ENCODE measurements at regions not wholly inside any gene's neighbourhood (a gene's known extent, or its start where the extent isn't known, plus 50 kb on each side); places are given as distances from the start of the nearest gene placed in this dataset.

GRCh38 chr1:30037251-30038118, 685.9 kb downstream of the MATN1 start:
- Histone ChIP-seq H3K9me3 (no peaks in the 10 kb centered on the region), H3K36me3 (no peaks in the 10 kb centered on the region), H3K4me3 (no peak overlapping the region), H3K4me1 (peaks cover 0 to 3% (median 0%) of the 10 kb centered on the region in 4 donors), H3K27ac (replicated peaks in 1 of 4) (no peak overlapping the region), H3K27me3 (peaks cover 0 to 32% (median 3%) of the 10 kb centered on the region in 4 donors)
- TF ChIP-seq POLR2A (IDR thresholded peaks at IDR 0.05; ENCODE audit: low read depth) (no peak), POLR2AphosphoS5 (IDR thresholded peaks at IDR 0.05) (no peak), EP300 (IDR thresholded peaks at IDR 0.05) (no peak), CTCF (IDR thresholded peaks at IDR 0.05) (no peak)
- intact Hi-C loops (cut with DNase I), result no loop called here
- DNase-seq (ENCODE audit: extremely low spot score), result peak; percentile 66
- WGBS, result 83% methylated on average over 8 of the region's 10 CpGs

- H3K4me1 ChIP-seq, result peaks cover 0 to 3% (median 0%) of the 10 kb centered on the region in 4 donors
- intact Hi-C loops (cut with DNase I), result no loop called here
- H3K27ac ChIP-seq (replicated peaks in 1 of 4), result no peak overlapping the region
- H3K9me3 ChIP-seq, result no peaks in the 10 kb centered on the region
- H3K36me3 ChIP-seq, result no peaks in the 10 kb centered on the region
- H3K27me3 ChIP-seq, result peaks cover 0 to 32% (median 3%) of the 10 kb centered on the region in 4 donors
- TF ChIP-seq CTCF (IDR thresholded peaks at IDR 0.05) (no peak), POLR2A (IDR thresholded peaks at IDR 0.05; ENCODE audit: low read depth) (no peak), POLR2AphosphoS5 (IDR thresholded peaks at IDR 0.05) (no peak), EP300 (IDR thresholded peaks at IDR 0.05) (no peak)
- no peak overlapping the region for H3K4me3 ChIP-seq
- peak; percentile 57 for DNase-seq (ENCODE audit: extremely low spot score)
Measured at GRCh38 chr1:30036666-30037065, 686.7 kb downstream of the MATN1 start.

- intact Hi-C loops (cut with DNase I), result no loop called here
- WGBS, result 83% methylated on average over 6 of the region's 6 CpGs
- TF ChIP-seq POLR2A (IDR thresholded peaks at IDR 0.05; ENCODE audit: low read depth), result no peak
Measured at GRCh38 chr1:30036229-30036547, 687.2 kb downstream of the MATN1 start.

GRCh38 chr1:30035522-30036228, 687.7 kb downstream of the MATN1 start:
- H3K27ac ChIP-seq (replicated peaks in 1 of 4), result no peak overlapping the region
- H3K9me3 ChIP-seq, result no peaks in the 10 kb centered on the region
- peaks cover 0 to 3% (median 0%) of the 10 kb centered on the region in 4 donors for H3K4me1 ChIP-seq
- TF ChIP-seq POLR2A (IDR thresholded peaks at IDR 0.05; ENCODE audit: low read depth) (no peak), CTCF (IDR thresholded peaks at IDR 0.05) (no peak), POLR2AphosphoS5 (IDR thresholded peaks at IDR 0.05) (no peak), EP300 (IDR thresholded peaks at IDR 0.05) (no peak)
- peak; percentile 89 for DNase-seq (ENCODE audit: extremely low spot score)
- peaks cover 0 to 32% (median 3%) of the 10 kb centered on the region in 4 donors for H3K27me3 ChIP-seq
- intact Hi-C loops (cut with DNase I), result no loop called here
- WGBS, result 84% methylated on average over 8 of the region's 8 CpGs
- no peak overlapping the region for H3K4me3 ChIP-seq
- no peaks in the 10 kb centered on the region for H3K36me3 ChIP-seq

More at GRCh38 chr1:30036229-30036547, 687.2 kb downstream of the MATN1 start:
- Histone ChIP-seq H3K27ac (replicated peaks in 1 of 4) (no peak overlapping the region), H3K4me3 (no peak overlapping the region), H3K9me3 (no peaks in the 10 kb centered on the region), H3K36me3 (no peaks in the 10 kb centered on the region), H3K27me3 (peaks cover 0 to 32% (median 3%) of the 10 kb centered on the region in 4 donors), H3K4me1 (peaks cover 0 to 3% (median 0%) of the 10 kb centered on the region in 4 donors)
- peak; percentile 57 for DNase-seq (ENCODE audit: extremely low spot score)

Measured in esophagus muscularis mucosa (tissue), 4 donors.